Fibroblast of mammary gland (primary cell): ENCODE measurements at regions not wholly inside any gene's neighbourhood (a gene's known extent, or its start where the extent isn't known, plus 50 kb on each side); places are given as distances from the start of the nearest gene placed in this dataset.

Source experiments
- DNase-seq: peaks from one replicate; pipeline ENCODE4 v3.0.0-alpha.2; 2010; ENCODE audit warnings: low read depth
- H3K4me3 ChIP-seq: 2 replicates; pipeline ENCODE4 v1.5.1; 2011; ENCODE audit warnings: low read depth, mild to moderate bottlenecking, low read length, moderate library complexity; ENCODE audit not compliant: control insufficient read depth
- TF ChIP-seq, protein P1 (sequence below): conservative IDR thresholded peaks from 2 replicates; pipeline ENCODE4 v1.5.1; 2011; ENCODE audit warnings: low read depth, low read length, inconsistent platforms; ENCODE audit not compliant: control insufficient read depth, insufficient read depth

DNA sequence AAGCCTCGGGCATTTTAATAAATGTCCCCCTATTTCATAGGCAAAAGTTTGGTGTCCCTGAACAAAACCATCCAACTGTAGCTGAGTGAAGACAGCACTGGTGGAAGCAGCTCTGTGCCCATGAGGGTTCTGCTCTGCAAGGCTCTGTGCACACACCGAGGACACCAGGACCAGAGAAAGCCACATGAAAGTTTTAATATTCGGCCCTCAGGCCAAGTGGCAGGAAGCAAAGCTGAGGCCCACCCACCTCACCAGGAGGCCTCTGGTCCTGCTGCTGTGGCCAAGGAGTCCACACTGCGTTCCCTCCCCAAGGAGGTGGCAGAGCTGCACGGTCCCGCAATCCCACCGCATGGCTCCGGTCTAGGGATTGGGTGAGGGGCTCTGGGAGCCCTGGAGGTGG lies 62.6 kb upstream of the RPS6KA2 start:
- TF ChIP-seq, protein P1, sequence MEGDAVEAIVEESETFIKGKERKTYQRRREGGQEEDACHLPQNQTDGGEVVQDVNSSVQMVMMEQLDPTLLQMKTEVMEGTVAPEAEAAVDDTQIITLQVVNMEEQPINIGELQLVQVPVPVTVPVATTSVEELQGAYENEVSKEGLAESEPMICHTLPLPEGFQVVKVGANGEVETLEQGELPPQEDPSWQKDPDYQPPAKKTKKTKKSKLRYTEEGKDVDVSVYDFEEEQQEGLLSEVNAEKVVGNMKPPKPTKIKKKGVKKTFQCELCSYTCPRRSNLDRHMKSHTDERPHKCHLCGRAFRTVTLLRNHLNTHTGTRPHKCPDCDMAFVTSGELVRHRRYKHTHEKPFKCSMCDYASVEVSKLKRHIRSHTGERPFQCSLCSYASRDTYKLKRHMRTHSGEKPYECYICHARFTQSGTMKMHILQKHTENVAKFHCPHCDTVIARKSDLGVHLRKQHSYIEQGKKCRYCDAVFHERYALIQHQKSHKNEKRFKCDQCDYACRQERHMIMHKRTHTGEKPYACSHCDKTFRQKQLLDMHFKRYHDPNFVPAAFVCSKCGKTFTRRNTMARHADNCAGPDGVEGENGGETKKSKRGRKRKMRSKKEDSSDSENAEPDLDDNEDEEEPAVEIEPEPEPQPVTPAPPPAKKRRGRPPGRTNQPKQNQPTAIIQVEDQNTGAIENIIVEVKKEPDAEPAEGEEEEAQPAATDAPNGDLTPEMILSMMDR: no peak
- no peak overlapping the region for H3K4me3 ChIP-seq
- DNase-seq: no peak

DNA sequence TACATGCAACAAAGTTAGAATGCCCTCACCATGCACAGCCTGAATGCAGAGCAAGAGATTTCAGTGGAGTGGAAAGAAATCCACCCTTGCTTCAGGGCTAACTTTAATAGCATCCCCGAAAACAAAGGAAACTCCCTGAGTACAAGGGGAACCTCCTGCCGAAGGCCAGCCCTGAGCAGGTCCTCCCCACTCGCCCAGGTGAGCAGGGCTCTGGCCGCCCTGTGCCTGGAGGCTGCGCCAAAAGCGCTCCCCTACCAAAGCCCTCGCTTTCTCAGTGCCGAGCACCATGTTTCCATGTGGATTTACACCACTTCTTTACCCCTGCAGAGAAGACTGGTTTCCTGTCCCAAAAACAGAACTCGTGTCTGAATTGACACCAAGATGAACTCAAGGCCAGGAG lies 61.9 kb upstream of the RPS6KA2 start:
- no peak for DNase-seq

DNA sequence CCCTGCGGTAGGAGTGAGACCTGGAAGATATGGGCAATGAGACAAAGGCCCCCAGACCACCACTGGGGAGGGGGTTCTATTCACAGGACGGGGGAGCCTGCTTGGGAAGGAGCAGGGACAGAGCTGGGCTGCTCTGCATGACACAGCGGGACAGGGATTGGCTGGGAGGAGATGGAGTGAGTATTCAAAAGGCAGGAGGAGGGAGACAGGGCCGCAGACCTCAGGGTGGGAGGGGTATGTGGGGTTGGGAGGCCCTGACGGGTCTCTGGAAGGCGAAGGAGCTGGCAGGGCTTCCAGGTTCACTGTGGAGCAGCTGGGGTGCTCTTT lies 60.8 kb upstream of the RPS6KA2 start:
- no peak for DNase-seq
- H3K4me3 ChIP-seq: no peak overlapping the region
- TF ChIP-seq, protein P1: no peak

More for the DNA sequence above, 61.9 kb upstream of the RPS6KA2 start:
- TF ChIP-seq, protein P1: no peak
- H3K4me3 ChIP-seq: no peak overlapping the region

DNA sequence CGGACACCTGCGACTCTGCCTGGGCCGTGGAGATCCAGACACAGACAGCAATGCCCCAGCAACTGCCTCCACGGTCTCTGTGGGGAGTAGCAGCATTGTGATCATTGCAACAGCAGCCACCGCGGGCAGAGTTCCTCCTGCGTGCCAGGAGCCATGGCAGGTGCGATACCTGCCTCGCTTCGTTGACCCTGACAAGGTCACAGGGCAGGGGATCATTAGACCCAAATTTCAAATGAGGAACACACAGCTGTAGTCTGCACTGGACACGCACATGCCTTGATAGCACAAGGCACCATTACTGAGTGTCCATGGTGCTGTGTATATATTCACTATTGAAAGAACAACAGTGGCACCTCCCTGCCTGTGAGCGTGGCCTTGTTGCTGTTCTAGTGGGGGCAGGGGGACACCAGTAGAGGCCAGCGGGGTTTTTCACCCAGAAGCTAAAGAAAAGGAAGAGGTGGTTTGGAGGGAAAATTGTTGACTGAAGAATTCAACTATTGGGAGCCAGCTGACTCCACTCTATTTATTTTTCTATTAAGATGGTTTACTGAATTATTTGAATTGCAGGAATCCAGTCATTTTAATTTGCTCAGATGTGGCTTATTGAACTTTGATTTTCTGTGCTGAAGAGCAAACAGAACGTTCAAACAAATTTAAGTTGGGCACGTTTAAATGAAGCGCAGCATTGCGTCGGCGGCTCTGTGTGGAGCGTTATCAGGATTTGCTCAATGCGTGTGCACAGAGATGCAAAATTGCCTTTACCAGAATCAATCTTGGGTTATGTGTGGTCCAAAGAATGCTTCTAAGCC lies 60.2 kb upstream of the RPS6KA2 start:
- no peak overlapping the region for H3K4me3 ChIP-seq
- TF ChIP-seq, protein P1: no peak
- no peak for DNase-seq

DNA sequence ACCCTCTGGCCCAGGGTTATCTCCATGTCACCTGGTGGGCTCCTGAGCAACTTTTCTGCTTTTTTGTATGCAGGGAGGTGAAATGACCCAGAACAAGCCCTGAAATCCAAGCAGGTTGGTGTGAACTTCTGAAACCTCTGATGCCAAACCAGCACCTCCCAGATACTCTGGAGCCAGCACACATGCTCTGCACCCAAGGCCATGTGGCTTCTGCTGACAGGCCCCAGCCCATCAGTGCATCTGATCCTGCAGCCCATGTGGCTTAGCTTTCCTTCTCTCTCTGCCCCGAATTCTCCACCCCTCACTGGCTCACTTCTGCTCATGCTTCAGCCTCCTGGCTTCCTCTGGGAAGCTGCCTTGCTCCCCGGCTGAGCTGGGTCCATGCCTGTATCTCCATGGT lies 59.3 kb upstream of the RPS6KA2 start:
- TF ChIP-seq, protein P1: no peak
- DNase-seq: no peak
- no peak overlapping the region for H3K4me3 ChIP-seq

DNA sequence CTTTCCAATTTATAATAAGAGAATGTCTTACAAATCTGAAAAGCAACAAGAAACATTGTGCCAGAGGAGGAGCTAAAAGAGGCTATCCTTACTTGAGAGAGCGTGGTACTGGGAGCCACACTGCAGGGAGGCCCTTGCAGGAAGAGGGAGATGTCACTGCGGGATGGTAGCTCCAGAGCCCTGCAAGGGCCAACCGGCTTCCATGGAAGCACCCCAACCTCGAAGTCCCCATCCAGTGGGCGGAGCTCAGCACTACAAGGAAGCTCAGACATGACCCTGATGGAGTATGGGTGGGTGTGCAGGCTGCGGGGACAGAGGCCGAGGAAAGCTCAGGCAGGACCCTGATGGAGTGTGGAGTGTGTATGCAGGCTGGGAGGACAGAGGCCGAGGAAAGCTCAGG lies 57.8 kb upstream of the RPS6KA2 start:
- TF ChIP-seq, protein P1: no peak
- H3K4me3 ChIP-seq: no peak overlapping the region
- DNase-seq: no peak
